ENCODE measurements at regions not wholly inside any gene's neighbourhood (a gene's known extent, or its start where the extent isn't known, plus 50 kb on each side); places are given as distances from the start of the nearest gene placed in this dataset.

DNA sequence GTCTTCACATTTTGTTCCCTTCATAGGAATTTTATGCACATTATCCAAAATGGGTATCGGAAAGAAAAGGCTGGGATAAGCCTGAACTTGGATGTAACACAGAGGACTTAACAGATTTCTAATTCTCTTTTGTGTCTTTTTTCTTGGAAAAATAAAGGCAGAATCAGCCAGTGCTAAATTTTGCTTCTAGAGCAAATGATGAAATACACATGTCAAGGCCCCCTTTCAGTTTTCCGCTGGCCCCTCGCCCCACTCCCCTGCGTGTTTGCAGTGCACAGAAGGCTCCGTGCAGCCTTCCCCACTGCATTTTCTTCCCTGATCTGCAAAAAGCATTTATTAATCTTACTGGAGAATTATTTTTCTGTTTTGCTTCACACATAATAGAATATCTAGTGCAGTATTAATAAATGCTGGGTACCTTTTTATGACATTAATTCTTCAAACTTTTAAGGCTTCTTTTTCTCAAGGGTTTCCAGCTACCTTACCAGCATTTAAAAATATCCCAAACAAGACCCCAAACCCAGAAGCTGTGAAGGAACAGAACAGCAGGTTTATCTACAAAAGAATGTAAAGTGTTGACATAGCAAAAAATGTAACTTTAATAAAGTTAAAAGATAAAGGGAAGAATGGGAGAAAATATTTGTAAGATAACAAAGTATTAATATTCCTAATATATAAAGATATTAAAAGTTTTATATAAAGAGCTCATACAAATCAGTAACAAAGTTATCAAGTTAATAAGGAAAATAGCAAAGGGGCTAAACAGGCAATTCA, 81.3 kb upstream of the SPTBN1 start:
- TF ChIP-seq CTCF (IDR thresholded peaks at IDR 0.05): no peak
- TF ChIP-seq POLR2A (IDR thresholded peaks at IDR 0.05): no peak
- TF ChIP-seq EP300 (IDR thresholded peaks at IDR 0.05): no peak

All from tibial nerve (tissue), 4 donors.